ENCODE measurements at regions not wholly inside any gene's neighbourhood (a gene's known extent, or its start where the extent isn't known, plus 50 kb on each side); places are given as distances from the start of the nearest gene placed in this dataset.

- ATAC-seq: no peak
- no peak for DNase-seq
- Histone ChIP-seq H3K27me3 (no peaks in the 10 kb centered on the region), H3K4me3 (no peak overlapping the region), H3K36me3 (no peaks in the 10 kb centered on the region), H3K4me1 (no peaks in the 10 kb centered on the region), H3K27ac (no peak overlapping the region), H3K9me3 (no peaks in the 10 kb centered on the region)
- intact Hi-C loops (cut with DNase I): loop anchor here in 1 of 10 donors (10.0 kb wide), 1 partner anchor 188 kb away; no protein-coding TSS in a partner anchor
- TF ChIP-seq CTCF (IDR thresholded peaks at IDR 0.05) (no peak), POLR2A (IDR thresholded peaks at IDR 0.05) (no peak)
- WGBS, 4 donors: 35 to 44% (median 41%) methylated on average over 2 of the region's 2 CpGs
Measured at GRCh38 chr2:156206355-156206754, 126.2 kb downstream of the NR4A2 start.

- TF ChIP-seq CTCF (IDR thresholded peaks at IDR 0.05): no peak
- no peak for TF ChIP-seq POLR2A (IDR thresholded peaks at IDR 0.05)
- Histone ChIP-seq H3K9me3 (no peaks in the 10 kb centered on the region), H3K36me3 (no peaks in the 10 kb centered on the region), H3K4me3 (no peak overlapping the region), H3K27ac (no peak overlapping the region), H3K4me1 (no peaks in the 10 kb centered on the region), H3K27me3 (peaks cover 0 to 9% (median 0%) of the 10 kb centered on the region in 9 donors)
- DNase-seq (no peak), ATAC-seq (no peak)
- intact Hi-C loops (cut with DNase I): loop anchor here in 6 of 10 donors (10.0 kb wide), 3 partner anchors 195 to 395 kb away; no protein-coding TSS in a partner anchor
Measured at GRCh38 chr2:156199588-156199987, 132.9 kb downstream of the NR4A2 start.

- intact Hi-C loops (cut with DNase I): loop anchor here in 6 of 10 donors (10.0 kb wide), 3 partner anchors 199 to 399 kb away; no protein-coding TSS in a partner anchor
- 55 to 61% (median 58%) methylated on average over 1 of the region's 1 CpG for WGBS, 4 donors
- Histone ChIP-seq H3K4me1 (peaks cover 0 to 4% (median 0%) of the 10 kb centered on the region in 12 donors), H3K4me3 (no peak overlapping the region), H3K9me3 (no peaks in the 10 kb centered on the region), H3K36me3 (no peaks in the 10 kb centered on the region), H3K27ac (no peak overlapping the region), H3K27me3 (peaks cover 0 to 9% (median 0%) of the 10 kb centered on the region in 9 donors)
- TF ChIP-seq POLR2A (IDR thresholded peaks at IDR 0.05) (no peak), CTCF (IDR thresholded peaks at IDR 0.05) (no peak)
- ATAC-seq (no peak), DNase-seq (no peak)
Measured at GRCh38 chr2:156196031-156196430, 136.5 kb downstream of the NR4A2 start.

- H3K9me3 ChIP-seq: no peaks in the 10 kb centered on the region
- no peak for ATAC-seq
- intact Hi-C loops (cut with DNase I): loop anchor here in 6 of 10 donors (2.0 to 10.0 kb wide), 4 partner anchors 202 to 402 kb away; no protein-coding TSS in a partner anchor
Measured at GRCh38 chr2:156192468-156192867, 140.1 kb downstream of the NR4A2 start.

More at GRCh38 chr2:156192468-156192867, 140.1 kb downstream of the NR4A2 start:
- no peak for DNase-seq
- no peak overlapping the region for H3K27ac ChIP-seq
- H3K4me3 ChIP-seq: no peak overlapping the region
- H3K4me1 ChIP-seq: peaks cover 0 to 4% (median 0%) of the 10 kb centered on the region in 12 donors
- TF ChIP-seq POLR2A (IDR thresholded peaks at IDR 0.05): no peak
- TF ChIP-seq CTCF (IDR thresholded peaks at IDR 0.05): peak in 10 of 12 donors; percentile 10 to 48 (median 30)
- no peaks in the 10 kb centered on the region for H3K36me3 ChIP-seq
- no peaks in the 10 kb centered on the region for H3K27me3 ChIP-seq

Measured in heart left ventricle (tissue), 16 donors.